Heart left ventricle (tissue), 16 donors: ENCODE measurements at regions not wholly inside any gene's neighbourhood (a gene's known extent, or its start where the extent isn't known, plus 50 kb on each side); places are given as distances from the start of the nearest gene placed in this dataset.

Source experiments
- ATAC-seq, 4 donors: fragments of 200-7000 bp; cut with Tn5 transposase; one replicate each; pipeline ENCODE4 v1.9.1; 2020 to 2022; ENCODE audit warnings: moderate library complexity in 4 of 4, mild to moderate bottlenecking in 3 of 4, moderate number of reproducible peaks in 1 of 4
- DNase-seq, 5 donors: peaks; one replicate each; pipeline ENCODE4 v3.0.0-alpha.2; 2020
- H3K27ac ChIP-seq, 12 donors: fragments of 200-600 bp; sonication (generic) in 4 of 12; one replicate each; pipeline versions ENCODE4 v1.5.0 to v1.8.0; 2016 to 2022; ENCODE audit warnings: mild to moderate bottlenecking in 2 of 12
- H3K27me3 ChIP-seq, 9 donors: fragments of 200-600 bp; sonication (generic) in 2 of 9; one replicate each; pipeline versions ENCODE4 v1.5.1 to v1.8.0; 2016 to 2022; ENCODE audit warnings: mild to moderate bottlenecking in 3 of 9
- H3K36me3 ChIP-seq, 9 donors: fragments of 200-600 bp; sonication (generic) in 2 of 9; one replicate each; pipeline versions ENCODE4 v1.5.0 to v1.8.0; 2018 to 2022; ENCODE audit warnings: mild to moderate bottlenecking in 2 of 9
- H3K4me1 ChIP-seq, 12 donors: fragments of 200-600 bp; sonication (generic) in 4 of 12; one replicate each; pipeline versions ENCODE4 v1.5.0 to v1.8.0; 2016 to 2022; ENCODE audit warnings: mild to moderate bottlenecking in 3 of 12
- H3K4me3 ChIP-seq, 12 donors: fragments of 200-600 bp; sonication (generic) in 4 of 12; one replicate each; pipeline versions ENCODE4 v1.5.0 to v1.8.0; 2017 to 2022; ENCODE audit warnings: mild to moderate bottlenecking in 9 of 12, moderate library complexity in 4 of 12
- H3K9me3 ChIP-seq, 12 donors: fragments of 200-600 bp; sonication (generic) in 4 of 12; one replicate each; pipeline versions ENCODE4 v1.5.0 to v1.8.0; 2016 to 2022; ENCODE audit warnings: mild to moderate bottlenecking in 1 of 12
- CTCF ChIP-seq, 12 donors: fragments of 200-600 bp; sonication (generic) in 4 of 12; IDR thresholded peaks; one replicate each; pipeline versions ENCODE4 v1.5.0 to v1.8.0; 2018 to 2022; ENCODE audit warnings: antibody characterized with exemption in 12 of 12, mild to moderate bottlenecking in 5 of 12
- POLR2A ChIP-seq, 2 donors: fragments of 450-650 bp; IDR thresholded peaks; one replicate each; pipeline ENCODE4 v1.6.1; 2017; ENCODE audit warnings: antibody characterized with exemption in 2 of 2, mild to moderate bottlenecking in 2 of 2, moderate library complexity in 2 of 2
- WGBS, 4 donors: extraction: QIAGEN DNeasy Blood & Tissue Kit in 2 of 4; methylation state at CpG; one replicate each; pipeline versions ENCODE4 v1.1.5 to v1.1.7; 2013 to 2018; 5-methylcytosine and 5-hydroxymethylcytosine counted together
- intact Hi-C, 10 donors: fragments of 100-400 bp; cut with DNase I; formaldehyde crosslinking; loops; one replicate each; pipeline versions ENCODE4 v1.11.1 to v1.14.2; 2022
- donor health status: ischemic (EF 13 %, LVEDD 7.1; RV severe dilation, severe dysfunction).
- donor health status: healthy with polysubstance abuse.
- donor health status: DM: no; HTN: yes; CAD: no.
- donor health status: DM: no; HTN: no; CAD: no.
- donor health status: ischemic (EF 25% LVEDD 6.9; RV normal size, moderate dysfunction).
- donor health status: ischemic (EF 25% LVEDD 5.7; RV mildly dilated, moderate dysfunction).
- donor health status: healthy.
- donor health status: DM: yes; HTN: yes; CAD: no.
- donor health status: ischemic (EF 35%, LVEDD 5.7; RV mildly dilated, moderate dysfunction).
- donor health status: nonischemic (EF 11% LVEDD 7.7; RV severe dilation, severe dysfunction).
- donor health status: DM: yes; HTN: yes; CAD: no.
- donor health status: PGD.
- donor health status: ischemic (EF 29% LVEDD 5.4; RV normal size, mild dysfunction).
- donor health status: nonischemic (EF 23%, LVEDD 6.1; RV moderate dilation, normal function).

- Histone ChIP-seq H3K36me3 (no peaks in the 10 kb centered on the region), H3K9me3 (no peaks in the 10 kb centered on the region), H3K27ac (no peak overlapping the region), H3K4me1 (peaks cover 0 to 11% (median 0%) of the 10 kb centered on the region in 12 donors), H3K4me3 (no peak overlapping the region), H3K27me3 (no peaks in the 10 kb centered on the region)
- no peak for TF ChIP-seq POLR2A (IDR thresholded peaks at IDR 0.05)
- no peak for TF ChIP-seq CTCF (IDR thresholded peaks at IDR 0.05)
- intact Hi-C loops: no loop called here
- WGBS, 4 donors: 58 to 91% (median 84%) methylated on average over 3 of the region's 3 CpGs
- no peak for DNase-seq
- no peak for ATAC-seq
These were observed 230.1 kb downstream of the RNF152 start for GRCh38 chr18:61662726-61663125.

GRCh38 chr18:61658431-61658830 lies 234.4 kb downstream of the RNF152 start:
- no peak for TF ChIP-seq CTCF (IDR thresholded peaks at IDR 0.05)
- TF ChIP-seq POLR2A (IDR thresholded peaks at IDR 0.05): no peak
- no peak for DNase-seq
- Histone ChIP-seq H3K27ac (no peak overlapping the region), H3K9me3 (no peaks in the 10 kb centered on the region), H3K36me3 (no peaks in the 10 kb centered on the region), H3K27me3 (no peaks in the 10 kb centered on the region), H3K4me3 (no peak overlapping the region), H3K4me1 (peaks cover 0 to 5% (median 0%) of the 10 kb centered on the region in 12 donors)
- ATAC-seq: no peak
- 48 to 94% (median 65%) methylated on average over 2 of the region's 2 CpGs for WGBS, 4 donors
- intact Hi-C loops: loop anchor here in 1 of 10 donors (10.0 kb wide), 1 partner anchor 46 kb away; no protein-coding TSS in a partner anchor

- no peaks in the 10 kb centered on the region for H3K36me3 ChIP-seq
- ATAC-seq: no peak
- TF ChIP-seq CTCF (IDR thresholded peaks at IDR 0.05) (no peak), POLR2A (IDR thresholded peaks at IDR 0.05) (no peak)
- 96 to 100% (median 98%) methylated on average over 3 of the region's 3 CpGs for WGBS, 4 donors
- no peak overlapping the region for H3K4me3 ChIP-seq
- H3K9me3 ChIP-seq: no peaks in the 10 kb centered on the region
- H3K27me3 ChIP-seq: no peaks in the 10 kb centered on the region
- intact Hi-C loops: loop anchor here in 1 of 10 donors (10.0 kb wide), 1 partner anchor 48 kb away; no protein-coding TSS in a partner anchor
- no peak for DNase-seq
- peaks cover 0 to 5% (median 0%) of the 10 kb centered on the region in 12 donors for H3K4me1 ChIP-seq
- no peak overlapping the region for H3K27ac ChIP-seq
These were observed 235.6 kb downstream of the RNF152 start for GRCh38 chr18:61657066-61657732.

- H3K4me3 ChIP-seq: no peak overlapping the region
- no peaks in the 10 kb centered on the region for H3K27me3 ChIP-seq
- no peak overlapping the region for H3K27ac ChIP-seq
- peaks cover 0 to 5% (median 0%) of the 10 kb centered on the region in 12 donors for H3K4me1 ChIP-seq
- WGBS, 4 donors: 88 to 96% (median 91%) methylated on average over 2 of the region's 2 CpGs
- TF ChIP-seq POLR2A (IDR thresholded peaks at IDR 0.05) (no peak), CTCF (IDR thresholded peaks at IDR 0.05) (no peak)
- no peak for DNase-seq
- H3K36me3 ChIP-seq: no peaks in the 10 kb centered on the region
- ATAC-seq: no peak
- intact Hi-C loops: loop anchor here in 1 of 10 donors (10.0 kb wide), 1 partner anchor 49 kb away; no protein-coding TSS in a partner anchor
- H3K9me3 ChIP-seq: no peaks in the 10 kb centered on the region
These were observed 237.2 kb downstream of the RNF152 start for GRCh38 chr18:61655630-61656029.
